ENCODE measurements at regions not wholly inside any gene's neighbourhood (a gene's known extent, or its start where the extent isn't known, plus 50 kb on each side); places are given as distances from the start of the nearest gene placed in this dataset.

DNA sequence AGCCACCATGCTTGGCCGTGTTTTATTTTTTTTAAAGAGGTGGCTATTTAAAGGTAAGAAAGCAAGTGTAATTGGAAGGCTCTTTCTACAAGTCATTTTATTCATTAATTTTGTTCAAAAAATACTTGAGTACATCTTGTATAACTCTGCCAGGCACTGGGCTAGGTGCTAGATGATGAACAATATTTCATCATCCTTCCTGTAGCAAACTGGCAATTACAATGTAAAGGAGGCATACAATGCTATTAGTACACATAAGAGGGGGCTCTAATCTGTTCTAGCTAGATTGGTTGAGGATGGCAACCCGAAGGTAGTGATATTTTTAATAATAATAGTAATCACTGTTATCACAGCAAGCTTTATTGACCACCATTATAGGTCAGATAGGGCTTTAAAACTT is 215.5 kb upstream of the KLF14 start:
- H3K36me3 ChIP-seq (ENCODE audit: insufficient read depth, low read length): peaks cover 41% of the 10 kb centered on the region
- peak overlapping the region; percentile 33 to 87 for H3K27ac ChIP-seq (ENCODE audit: low read depth in 1 of 2, low read length in 2 of 2)
- H3K27ac Mint-ChIP-seq: no peak overlapping the region
- H3K9me3 ChIP-seq (ENCODE audit: control insufficient read depth in 1 of 2, insufficient read depth in 1 of 2, low read length in 2 of 2): no peaks in the 10 kb centered on the region
- intact Hi-C loops (cut with DNase I, micrococcal nuclease): no loop called here
- peak overlapping the region; percentile 52 for H3K4me3 Mint-ChIP-seq
- peaks cover 36% of the 10 kb centered on the region for H3K36me3 Mint-ChIP-seq (ENCODE audit: low read depth)
- DNase-seq: no peak
- H3K27me3 Mint-ChIP-seq: no peaks in the 10 kb centered on the region
- H3K9me3 Mint-ChIP-seq: no peaks in the 10 kb centered on the region
- H3K4me1 Mint-ChIP-seq (ENCODE audit: low read depth): peaks cover 38% of the 10 kb centered on the region
- no peak for ATAC-seq (ENCODE audit: poor library complexity)
- peaks cover 65% of the 10 kb centered on the region for H3K4me1 ChIP-seq (ENCODE audit: insufficient read depth, low read length)
- TF ChIP-seq, protein P1, sequence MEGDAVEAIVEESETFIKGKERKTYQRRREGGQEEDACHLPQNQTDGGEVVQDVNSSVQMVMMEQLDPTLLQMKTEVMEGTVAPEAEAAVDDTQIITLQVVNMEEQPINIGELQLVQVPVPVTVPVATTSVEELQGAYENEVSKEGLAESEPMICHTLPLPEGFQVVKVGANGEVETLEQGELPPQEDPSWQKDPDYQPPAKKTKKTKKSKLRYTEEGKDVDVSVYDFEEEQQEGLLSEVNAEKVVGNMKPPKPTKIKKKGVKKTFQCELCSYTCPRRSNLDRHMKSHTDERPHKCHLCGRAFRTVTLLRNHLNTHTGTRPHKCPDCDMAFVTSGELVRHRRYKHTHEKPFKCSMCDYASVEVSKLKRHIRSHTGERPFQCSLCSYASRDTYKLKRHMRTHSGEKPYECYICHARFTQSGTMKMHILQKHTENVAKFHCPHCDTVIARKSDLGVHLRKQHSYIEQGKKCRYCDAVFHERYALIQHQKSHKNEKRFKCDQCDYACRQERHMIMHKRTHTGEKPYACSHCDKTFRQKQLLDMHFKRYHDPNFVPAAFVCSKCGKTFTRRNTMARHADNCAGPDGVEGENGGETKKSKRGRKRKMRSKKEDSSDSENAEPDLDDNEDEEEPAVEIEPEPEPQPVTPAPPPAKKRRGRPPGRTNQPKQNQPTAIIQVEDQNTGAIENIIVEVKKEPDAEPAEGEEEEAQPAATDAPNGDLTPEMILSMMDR (IDR thresholded peaks at IDR 0.05): no peak
- ChIA-PET POLR2A (interaction anchor here (1.7 to 8.5 kb wide), 3 partner anchors 9 to 108 kb away, joined by 5 to 97 read pairs (median 23); no protein-coding TSS in a partner anchor), CTCF (interaction anchor here (1.4 to 2.8 kb wide), 3 partner anchors 11 to 91 kb away, joined by 3 to 15 read pairs (median 4); no protein-coding TSS in a partner anchor)
- H3K27me3 ChIP-seq (ENCODE audit: control insufficient read depth in 1 of 2, insufficient read depth in 2 of 2, low read length in 2 of 2): no peaks in the 10 kb centered on the region
- H3K4me3 ChIP-seq (ENCODE audit: low read length): no peak overlapping the region

DNA sequence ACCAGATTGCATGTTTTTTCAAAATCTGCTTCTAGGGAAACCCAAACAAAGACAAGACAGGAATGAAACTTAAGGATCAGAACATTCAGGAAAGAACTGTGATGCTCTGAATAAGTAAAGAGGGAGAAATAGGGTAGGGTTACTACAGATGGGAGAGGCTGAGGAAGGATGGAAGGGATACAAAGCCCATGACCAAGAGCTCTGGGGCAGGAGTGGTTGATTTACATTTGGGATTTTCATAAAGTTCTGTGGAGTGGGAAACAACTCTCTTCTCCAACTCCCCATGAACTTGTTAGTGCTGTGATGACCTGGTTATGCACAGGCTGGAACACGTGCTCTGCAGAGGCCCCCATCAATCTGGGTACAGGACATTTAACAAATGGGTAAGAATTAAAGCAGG is 216.0 kb upstream of the KLF14 start:
- Mint-ChIP-seq H3K36me3 (ENCODE audit: low read depth) (peaks cover 41% of the 10 kb centered on the region), H3K4me3 (no peak overlapping the region), H3K27ac (no peak overlapping the region), H3K9me3 (no peaks in the 10 kb centered on the region), H3K4me1 (ENCODE audit: low read depth) (peaks cover 33% of the 10 kb centered on the region), H3K27me3 (no peaks in the 10 kb centered on the region)
- no peaks in the 10 kb centered on the region for H3K9me3 ChIP-seq (ENCODE audit: control insufficient read depth in 1 of 2, insufficient read depth in 1 of 2, low read length in 2 of 2)
- H3K27ac ChIP-seq (ENCODE audit: low read depth in 1 of 2, low read length in 2 of 2): peak overlapping the region; percentile 33 to 87
- POLR2A ChIA-PET: interaction anchor here (4.6 to 8.5 kb wide), 2 partner anchors 8 to 36 kb away, joined by 23 to 97 read pairs; no protein-coding TSS in a partner anchor
- H3K36me3 ChIP-seq (ENCODE audit: insufficient read depth, low read length): peaks cover 37% of the 10 kb centered on the region
- H3K4me3 ChIP-seq (ENCODE audit: low read length): no peak overlapping the region
- no peak for DNase-seq
- TF ChIP-seq, protein P1 (IDR thresholded peaks at IDR 0.05): no peak
- intact Hi-C loops (cut with DNase I, micrococcal nuclease): loop anchor here in 1 of 2 experiments (10.0 kb wide), 1 partner anchor 55 kb away; no protein-coding TSS in a partner anchor
- H3K27me3 ChIP-seq (ENCODE audit: control insufficient read depth in 1 of 2, insufficient read depth in 2 of 2, low read length in 2 of 2): no peaks in the 10 kb centered on the region
- ATAC-seq (ENCODE audit: poor library complexity): no peak
- peaks cover 65% of the 10 kb centered on the region for H3K4me1 ChIP-seq (ENCODE audit: insufficient read depth, low read length)
- CTCF ChIA-PET: interaction anchor here (1.4 to 2.8 kb wide), 2 partner anchors 10 to 90 kb away, joined by 4 to 15 read pairs; no protein-coding TSS in a partner anchor

DNA sequence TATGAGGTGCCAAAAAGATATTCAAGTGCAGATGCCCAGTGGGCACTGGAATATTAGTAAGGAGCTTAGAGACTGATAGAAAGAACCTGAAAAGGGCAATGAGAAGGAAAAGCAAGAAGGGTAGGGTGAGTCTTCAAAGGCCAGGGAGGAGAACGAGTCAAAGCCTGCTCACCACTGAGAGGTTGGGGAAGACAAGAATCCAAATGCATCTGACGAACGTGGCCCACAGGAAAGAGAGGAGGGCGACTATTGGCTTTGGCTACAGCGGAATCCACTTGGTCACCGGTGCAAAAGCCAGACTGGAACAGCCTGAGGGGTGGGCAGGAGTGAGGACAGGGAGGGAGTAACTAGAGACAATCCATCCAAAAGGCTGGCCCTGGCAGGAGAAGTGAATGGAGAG is 216.7 kb upstream of the KLF14 start:
- TF ChIP-seq, protein P1 (IDR thresholded peaks at IDR 0.05): no peak
- no peaks in the 10 kb centered on the region for H3K9me3 ChIP-seq (ENCODE audit: control insufficient read depth in 1 of 2, insufficient read depth in 1 of 2, low read length in 2 of 2)
- Mint-ChIP-seq H3K4me3 (no peak overlapping the region), H3K9me3 (no peaks in the 10 kb centered on the region), H3K4me1 (ENCODE audit: low read depth) (peaks cover 27% of the 10 kb centered on the region), H3K27me3 (no peaks in the 10 kb centered on the region), H3K27ac (no peak overlapping the region), H3K36me3 (ENCODE audit: low read depth) (peaks cover 42% of the 10 kb centered on the region)
- peaks cover 67% of the 10 kb centered on the region for H3K4me1 ChIP-seq (ENCODE audit: insufficient read depth, low read length)
- intact Hi-C loops (cut with DNase I, micrococcal nuclease): loop anchor here in 1 of 2 experiments (10.0 kb wide), 1 partner anchor 56 kb away; no protein-coding TSS in a partner anchor
- DNase-seq (no peak), ATAC-seq (ENCODE audit: poor library complexity) (no peak)
- H3K27me3 ChIP-seq (ENCODE audit: control insufficient read depth in 1 of 2, insufficient read depth in 2 of 2, low read length in 2 of 2): no peaks in the 10 kb centered on the region
- peaks cover 38% of the 10 kb centered on the region for H3K36me3 ChIP-seq (ENCODE audit: insufficient read depth, low read length)
- ChIA-PET CTCF (interaction anchor here (1.4 to 2.8 kb wide), 2 partner anchors 9 to 89 kb away, joined by 4 to 15 read pairs; no protein-coding TSS in a partner anchor), POLR2A (interaction anchor here (4.6 to 8.5 kb wide), 2 partner anchors 8 to 37 kb away, joined by 23 to 97 read pairs; no protein-coding TSS in a partner anchor)
- peak overlapping the region; percentile 33 to 87 for H3K27ac ChIP-seq (ENCODE audit: low read depth in 1 of 2, low read length in 2 of 2)
- H3K4me3 ChIP-seq (ENCODE audit: low read length): no peak overlapping the region
